ENCODE measurements at regions not wholly inside any gene's neighbourhood (a gene's known extent, or its start where the extent isn't known, plus 50 kb on each side); places are given as distances from the start of the nearest gene placed in this dataset.

DNA sequence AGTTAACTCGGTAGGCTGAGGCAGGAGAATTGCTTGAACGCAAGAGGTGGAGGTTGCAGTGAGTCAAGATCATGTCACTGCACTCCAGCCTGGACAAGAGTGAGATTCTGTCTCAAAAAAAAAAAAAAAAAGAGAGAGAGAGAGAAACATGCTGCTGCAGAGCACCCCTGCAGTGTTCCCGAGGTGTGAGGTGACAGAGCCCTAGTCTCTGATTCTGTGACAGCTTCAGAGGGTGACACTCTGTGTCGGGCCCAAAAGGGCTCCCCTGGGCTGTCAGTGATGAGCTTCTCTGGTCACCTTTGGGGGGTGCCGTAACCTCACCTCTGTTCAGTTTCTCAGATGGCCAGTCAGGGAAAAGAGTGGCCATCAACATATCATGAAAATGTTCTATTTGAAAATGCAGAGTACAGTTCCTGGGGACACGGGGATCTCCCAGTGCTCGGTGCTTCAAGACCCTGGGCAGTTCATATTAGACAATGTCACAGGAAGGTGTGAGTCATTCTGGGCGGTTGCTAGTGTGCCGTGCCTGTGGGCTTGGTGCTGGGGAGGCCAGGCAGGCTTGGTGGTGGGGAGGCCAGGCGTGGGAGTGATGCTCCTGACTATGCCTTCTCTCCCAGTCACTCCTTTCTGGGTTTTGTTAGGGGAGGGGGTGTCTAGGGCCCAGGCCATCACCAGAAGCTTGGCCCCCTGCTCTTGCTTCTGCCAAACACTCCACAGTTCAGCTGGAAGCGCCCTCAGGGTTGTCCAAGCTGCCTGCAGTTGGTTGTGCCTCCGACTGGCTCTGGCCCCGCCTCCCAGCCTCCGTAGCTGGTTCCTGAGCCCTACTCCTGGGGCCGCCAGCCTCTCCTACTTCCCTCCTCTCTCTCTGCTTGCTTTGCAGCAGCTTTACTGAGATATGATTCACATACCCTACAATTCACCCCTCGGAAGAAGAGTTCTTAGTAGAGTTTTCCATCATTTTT lies 52.5 kb upstream of the CLDN5 start:
- TF ChIP-seq, protein P1, sequence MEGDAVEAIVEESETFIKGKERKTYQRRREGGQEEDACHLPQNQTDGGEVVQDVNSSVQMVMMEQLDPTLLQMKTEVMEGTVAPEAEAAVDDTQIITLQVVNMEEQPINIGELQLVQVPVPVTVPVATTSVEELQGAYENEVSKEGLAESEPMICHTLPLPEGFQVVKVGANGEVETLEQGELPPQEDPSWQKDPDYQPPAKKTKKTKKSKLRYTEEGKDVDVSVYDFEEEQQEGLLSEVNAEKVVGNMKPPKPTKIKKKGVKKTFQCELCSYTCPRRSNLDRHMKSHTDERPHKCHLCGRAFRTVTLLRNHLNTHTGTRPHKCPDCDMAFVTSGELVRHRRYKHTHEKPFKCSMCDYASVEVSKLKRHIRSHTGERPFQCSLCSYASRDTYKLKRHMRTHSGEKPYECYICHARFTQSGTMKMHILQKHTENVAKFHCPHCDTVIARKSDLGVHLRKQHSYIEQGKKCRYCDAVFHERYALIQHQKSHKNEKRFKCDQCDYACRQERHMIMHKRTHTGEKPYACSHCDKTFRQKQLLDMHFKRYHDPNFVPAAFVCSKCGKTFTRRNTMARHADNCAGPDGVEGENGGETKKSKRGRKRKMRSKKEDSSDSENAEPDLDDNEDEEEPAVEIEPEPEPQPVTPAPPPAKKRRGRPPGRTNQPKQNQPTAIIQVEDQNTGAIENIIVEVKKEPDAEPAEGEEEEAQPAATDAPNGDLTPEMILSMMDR (IDR thresholded peaks at IDR 0.05; ENCODE audit: borderline replicate concordance, extremely low read depth, low read length, poor library complexity, severe bottlenecking), result no peak
- no peak for TF ChIP-seq EZH2 (IDR thresholded peaks at IDR 0.05; ENCODE audit: borderline replicate concordance, low read depth, low read length, severe bottlenecking)
